Stimulated activated CD8-positive, alpha-beta memory T cell treated with anti-CD3 and anti-CD28 coated beads, Interleukin-12 subunit alpha, Interleukin-12 subunit beta, amount 100 ng/mL, for 1 hour (primary cell): ENCODE measurements at regions not wholly inside any gene's neighbourhood (a gene's known extent, or its start where the extent isn't known, plus 50 kb on each side); places are given as distances from the start of the nearest gene placed in this dataset.

Source experiments
- DNase-seq: peaks from one replicate; pipeline ENCODE4 v3.0.0-alpha.2; 2020; ENCODE audit warnings: low read depth

GRCh38 chr2:6287406-6287805, 578.3 kb downstream of the CMPK2 start:
- no peak for DNase-seq

DNA sequence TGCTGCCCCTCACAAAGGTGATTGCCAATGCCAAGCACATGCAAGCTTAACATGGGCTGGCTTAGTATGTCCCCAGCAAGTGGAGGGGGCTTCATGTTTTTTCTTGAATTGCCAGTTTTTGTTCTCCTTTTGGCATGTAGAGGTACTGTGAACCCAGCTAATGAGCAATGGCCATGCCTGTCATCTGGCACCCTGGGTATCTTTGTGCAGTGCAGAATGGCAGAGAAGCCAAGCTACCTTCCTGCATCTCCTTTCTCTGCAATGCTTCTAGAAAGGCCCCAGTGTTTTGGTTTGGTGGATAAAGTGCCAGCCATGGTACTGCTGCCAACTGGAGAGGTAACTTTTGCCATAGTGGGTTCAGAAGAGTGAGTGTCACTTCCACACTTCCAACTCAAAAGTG, 576.9 kb downstream of the CMPK2 start:
- DNase-seq: no peak

DNA sequence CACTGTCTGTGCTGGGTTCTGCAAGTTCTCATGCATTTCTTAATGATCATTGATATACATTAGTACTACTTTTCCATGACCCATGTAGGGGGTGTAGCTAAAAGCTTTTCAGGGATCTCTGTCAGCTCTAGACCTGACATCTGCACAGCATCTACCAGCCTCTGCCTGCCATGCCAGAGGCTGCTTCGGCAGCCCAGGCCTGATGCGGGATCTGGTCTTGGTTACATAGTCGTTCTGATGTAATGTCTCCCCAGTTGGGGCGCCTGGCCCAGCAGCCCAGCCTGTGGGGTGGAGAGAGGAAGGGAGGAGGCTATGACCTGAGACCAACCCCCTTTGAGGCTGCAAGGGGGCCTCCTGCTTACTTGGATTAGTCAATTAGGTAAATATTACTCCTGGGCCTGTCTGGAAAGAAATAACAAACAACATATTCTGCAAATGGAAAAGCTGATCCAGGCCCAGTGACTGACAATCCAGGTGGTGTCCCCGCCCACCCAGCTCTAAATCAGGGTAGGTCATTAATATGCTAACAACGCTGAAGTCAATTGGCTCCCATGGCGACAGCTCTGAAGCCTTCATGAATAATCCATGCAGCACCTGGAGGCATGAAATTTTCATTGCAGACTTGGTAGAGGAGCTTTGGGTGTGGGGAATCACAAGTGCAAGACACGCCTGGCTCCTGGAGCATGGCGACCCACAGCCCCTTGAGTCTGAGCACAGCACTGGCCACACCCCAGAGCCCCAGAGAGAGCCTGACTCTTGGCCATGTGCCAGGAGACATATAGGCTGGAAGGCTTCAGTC, 575.3 kb downstream of the CMPK2 start:
- no peak for DNase-seq

DNA sequence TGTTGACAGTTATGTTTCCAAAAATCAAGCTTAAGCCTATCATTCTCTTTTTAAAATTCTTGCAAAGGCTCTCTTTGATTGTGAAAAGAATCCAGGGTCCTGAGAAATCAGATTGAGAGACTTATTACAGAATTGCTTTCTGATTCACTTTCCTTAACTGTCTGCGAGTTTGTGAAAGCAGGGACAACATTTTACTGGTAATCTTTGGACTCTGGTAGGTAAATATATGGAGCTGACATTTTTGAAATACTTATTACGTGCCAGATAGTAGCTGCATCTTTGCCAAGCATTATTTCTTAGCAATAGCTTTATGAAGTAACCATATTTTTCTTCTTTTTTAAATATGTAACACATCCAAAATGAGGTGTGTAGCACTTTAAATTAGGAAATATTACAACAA, 570.9 kb downstream of the CMPK2 start:
- DNase-seq: no peak

DNA sequence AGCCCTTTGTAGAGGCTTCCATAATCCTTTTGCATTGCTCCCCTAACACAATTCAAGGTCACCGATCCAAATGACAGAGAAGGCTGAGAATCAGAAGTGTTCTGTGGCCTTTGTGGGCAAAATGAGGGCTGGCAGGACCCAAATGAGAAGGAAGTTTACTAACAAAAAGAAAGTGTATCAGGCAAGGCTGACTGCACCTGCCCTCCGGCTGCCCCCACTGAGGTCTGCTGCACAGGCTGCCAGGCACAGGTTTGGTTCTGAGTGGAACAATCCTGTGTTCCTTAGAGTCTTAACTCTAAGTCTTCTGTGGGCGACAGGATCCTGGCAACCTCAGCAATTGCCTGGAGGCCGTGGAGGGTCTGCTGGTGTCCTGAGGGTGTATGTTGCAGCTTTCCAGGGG, 568.5 kb downstream of the CMPK2 start:
- DNase-seq: no peak

DNA sequence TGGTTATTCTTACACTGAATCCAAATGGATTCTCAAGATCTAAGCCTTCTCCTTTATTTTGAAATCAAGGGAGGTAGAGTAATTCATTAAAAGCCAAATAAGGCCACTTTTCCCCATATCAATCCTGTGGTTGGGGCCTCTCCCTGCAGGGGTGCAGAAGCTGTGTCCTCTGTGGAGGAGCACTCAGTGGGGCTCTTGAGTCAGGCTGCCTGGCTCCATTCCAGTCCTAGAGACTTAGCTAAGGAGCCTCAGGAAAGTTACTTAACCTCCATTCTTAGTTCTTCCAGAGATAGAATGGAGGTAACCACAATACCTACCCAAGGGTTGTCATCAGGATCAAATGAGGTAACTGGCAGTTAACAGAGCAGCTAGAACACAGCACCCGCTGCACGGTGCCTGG, 564.3 kb downstream of the CMPK2 start:
- no peak for DNase-seq

DNA sequence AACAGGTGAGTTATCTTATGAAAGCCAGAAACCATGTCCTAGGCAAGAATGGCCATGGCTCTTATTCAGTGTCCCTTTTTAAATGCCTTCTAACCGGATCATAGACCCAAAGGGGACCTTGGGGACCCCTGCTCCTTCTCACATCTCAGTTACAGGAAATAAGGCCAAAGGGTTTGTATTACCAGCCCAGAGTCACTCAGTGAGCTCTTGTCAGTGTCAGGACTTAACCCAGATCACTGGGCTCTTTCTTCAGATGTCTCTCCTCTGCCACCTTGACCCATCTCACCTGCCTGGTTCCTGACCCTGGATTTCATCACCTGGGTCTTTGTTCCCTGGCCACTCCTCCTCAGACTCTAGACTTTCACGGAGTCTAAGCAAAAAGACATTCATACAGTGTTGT, 556.7 kb downstream of the CMPK2 start:
- no peak for DNase-seq

GRCh38 chr2:6309415-6310255, 556.1 kb downstream of the CMPK2 start:
- DNase-seq: no peak

GRCh38 chr2:6310256-6311215, 555.2 kb downstream of the CMPK2 start:
- DNase-seq: no peak

- no peak for DNase-seq
These were observed 553.3 kb downstream of the CMPK2 start for GRCh38 chr2:6312367-6312766.

DNA sequence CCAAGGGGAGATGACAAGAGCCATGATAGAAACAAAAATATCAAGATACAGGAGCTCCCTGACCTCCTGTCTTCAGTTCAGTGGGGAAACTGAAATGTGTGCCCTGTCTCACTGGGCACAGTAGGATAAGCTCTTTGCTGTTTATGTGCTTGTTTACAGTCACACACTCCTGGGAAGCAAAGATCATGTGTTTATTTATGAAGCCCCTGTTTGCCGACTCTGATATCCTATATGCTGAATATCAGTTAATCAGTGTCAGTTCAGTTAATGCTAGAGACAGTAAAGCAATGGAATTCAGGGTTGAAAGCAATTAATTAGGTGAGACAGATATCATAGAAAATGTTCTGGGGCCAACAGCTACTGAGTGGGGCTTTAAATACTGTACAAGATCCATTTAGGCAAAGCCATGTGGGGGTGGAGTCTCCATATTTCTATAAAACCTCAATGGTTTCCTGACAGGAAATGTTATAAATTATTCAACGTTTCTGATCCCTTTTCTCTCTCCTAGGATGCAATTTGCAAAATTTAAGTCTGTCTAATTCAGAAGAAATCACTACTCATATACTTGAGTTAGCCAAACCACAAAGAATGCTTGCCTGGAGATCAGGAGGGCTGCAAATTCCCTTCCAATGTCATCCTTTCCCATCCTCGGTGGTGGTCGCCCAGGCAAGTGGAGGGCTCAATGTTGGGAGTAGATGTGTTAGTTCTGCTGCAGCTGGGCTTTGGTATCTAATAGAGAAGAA, 551.3 kb downstream of the CMPK2 start:
- DNase-seq: no peak

GRCh38 chr2:6325616-6326015, 540.1 kb downstream of the CMPK2 start:
- no peak for DNase-seq

GRCh38 chr2:6326958-6327357, 538.7 kb downstream of the CMPK2 start:
- no peak for DNase-seq

- DNase-seq: no peak
These were observed 528.8 kb downstream of the CMPK2 start for GRCh38 chr2:6336752-6337471.

DNA sequence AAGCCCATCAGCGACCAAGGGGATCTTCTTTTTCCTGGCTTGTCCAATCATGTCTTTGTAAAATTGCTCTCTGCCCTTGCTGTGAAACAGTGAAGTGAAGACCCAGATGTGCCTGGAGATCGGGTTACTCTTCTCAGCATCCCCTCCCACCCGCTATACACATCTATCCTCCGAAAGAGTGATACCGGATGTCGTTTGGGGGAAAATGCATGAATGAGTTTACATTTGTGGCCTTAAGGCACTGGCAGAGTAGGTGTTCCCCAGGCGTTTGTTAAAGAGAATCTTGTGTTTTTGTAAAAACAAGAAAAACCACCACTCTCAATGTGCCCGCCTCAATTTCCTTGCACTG, 528.3 kb downstream of the CMPK2 start:
- no peak for DNase-seq

GRCh38 chr2:6341588-6342129, 524.0 kb downstream of the CMPK2 start:
- no peak for DNase-seq

GRCh38 chr2:6342273-6342920, 523.3 kb downstream of the CMPK2 start:
- DNase-seq: no peak

DNA sequence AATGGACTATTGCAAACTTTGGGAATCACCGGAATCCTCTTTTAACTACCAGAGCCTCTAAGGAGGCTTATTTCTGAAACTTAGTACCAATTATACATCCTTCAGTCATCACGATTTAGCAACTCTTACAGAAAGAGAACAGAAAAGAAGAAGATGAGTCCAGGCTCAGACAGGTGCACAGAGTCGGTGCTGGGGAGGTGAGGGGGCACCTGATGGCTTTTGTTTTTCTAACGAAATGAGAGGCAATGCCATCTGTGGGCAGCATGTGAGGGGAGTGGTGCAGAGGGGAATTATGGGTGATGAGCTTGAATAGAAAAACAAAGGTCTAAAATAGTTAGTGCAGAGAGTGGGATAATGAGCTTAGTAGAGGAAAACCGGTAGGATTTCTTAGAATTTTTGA, 522.6 kb downstream of the CMPK2 start:
- DNase-seq: no peak

DNA sequence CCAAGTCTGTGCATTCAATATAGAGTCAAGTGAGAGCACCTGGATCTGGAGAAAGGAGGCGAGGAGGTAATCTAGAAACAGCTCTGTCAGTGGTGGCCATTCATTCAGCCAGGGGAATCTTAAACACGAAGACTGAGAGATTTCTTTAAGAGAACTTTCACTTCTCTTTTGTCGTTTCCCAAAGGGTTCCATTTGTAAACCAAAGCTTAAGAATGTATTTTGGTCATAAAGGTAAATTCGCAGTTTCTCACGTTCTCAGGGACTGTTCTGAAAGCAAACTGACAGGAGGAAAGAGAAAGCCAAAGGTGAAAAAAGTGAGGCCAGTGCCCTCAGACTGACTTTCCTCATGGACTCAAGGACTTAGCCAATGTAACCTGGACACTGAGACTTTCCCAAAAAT, 513.5 kb downstream of the CMPK2 start:
- DNase-seq: no peak

GRCh38 chr2:6352906-6353515, 512.7 kb downstream of the CMPK2 start:
- no peak for DNase-seq
